A673 (cell line): ENCODE measurements at regions not wholly inside any gene's neighbourhood (a gene's known extent, or its start where the extent isn't known, plus 50 kb on each side); places are given as distances from the start of the nearest gene placed in this dataset.

Experiments used
- BruUV-seq: library from RNA; stranded (reverse); fragments of 400-500 nt; replicated peaks from 2 replicates; lab custom pipeline; 2021; lab: Mats Ljungman, UMichigan
- CTCF ChIA-PET: fragments of 300-600 bp; sonication (Branson Sonifier 250); formaldehyde crosslinking; loops from one replicate; lab custom pipeline; 2022; ENCODE audit warnings: antibody characterized with exemption; lab: Charles Lee
- POLR2A ChIA-PET: fragments of 300-600 bp; sonication (Branson Sonifier 250); formaldehyde crosslinking; loops from one replicate; lab custom pipeline; 2022; ENCODE audit warnings: antibody characterized with exemption; ENCODE audit not compliant: low non-redundant PET; lab: Charles Lee
- DNase-seq: peaks from one replicate; pipeline ENCODE4 v3.0.0-alpha.2; 2015; ENCODE audit warnings: low spot score
- H3K27ac ChIP-seq: fragments of 200-600 bp; sonication (generic); 2 replicates; pipeline ENCODE4 v1.5.1; 2016; ENCODE audit warnings: mixed run types, low read depth, mild to moderate bottlenecking, mixed read lengths, antibody characterized with exemption, low read length; ENCODE audit not compliant: poor library complexity, severe bottlenecking
- H3K27me3 ChIP-seq: fragments of 200-600 bp; sonication (generic); replicated peaks from 2 replicates; pipeline ENCODE4 v1.6.1; 2017; ENCODE audit warnings: mixed run types, low read depth, mild to moderate bottlenecking, mixed read lengths, antibody characterized with exemption, low read length; ENCODE audit not compliant: insufficient read depth, poor library complexity
- H3K36me3 ChIP-seq: fragments of 200-600 bp; sonication (generic); 2 replicates; pipeline ENCODE4 v1.6.1; 2016; ENCODE audit warnings: mixed run types, mild to moderate bottlenecking, mixed read lengths, antibody characterized with exemption, low read length; ENCODE audit not compliant: insufficient read depth, poor library complexity, severe bottlenecking
- H3K4me1 ChIP-seq: fragments of 200-600 bp; sonication (generic); 2 replicates; pipeline ENCODE4 v1.6.1; 2017; ENCODE audit warnings: mixed run types, mild to moderate bottlenecking, mixed read lengths, antibody characterized with exemption, low read length; ENCODE audit not compliant: insufficient read depth, poor library complexity, severe bottlenecking
- H3K4me3 ChIP-seq: fragments of 200-600 bp; sonication (generic); 2 replicates; pipeline ENCODE4 v1.5.1; 2016; ENCODE audit warnings: low read depth, mixed run types, mild to moderate bottlenecking, mixed read lengths, low read length; ENCODE audit not compliant: poor library complexity, severe bottlenecking
- H3K9me3 ChIP-seq: fragments of 200-600 bp; sonication (generic); 2 replicates; pipeline ENCODE4 v1.6.1; 2016; ENCODE audit warnings: mixed run types, low read depth, mild to moderate bottlenecking, mixed read lengths, antibody characterized with exemption, low read length; ENCODE audit not compliant: poor library complexity, severe bottlenecking
- EZH2 ChIP-seq: fragments of 200-600 bp; sonication (generic); IDR thresholded peaks from 2 replicates; pipeline ENCODE4 v1.6.1; 2017; ENCODE audit warnings: borderline replicate concordance, low read depth, mild to moderate bottlenecking, mixed read lengths, antibody characterized with exemption, low read length; ENCODE audit not compliant: poor library complexity, severe bottlenecking
- intact Hi-C: fragments of 100-400 bp; cut with micrococcal nuclease; formaldehyde crosslinking; loops from one replicate; pipeline ENCODE4 v1.10.0; 2022; ENCODE audit not compliant: unreplicated experiment
- TF ChIP-seq, protein P1 (sequence below): fragments of 300-800, 200-600 bp; sonication (generic); conservative IDR thresholded peaks from 2 replicates; pipeline ENCODE4 v1.5.1; 2017; ENCODE audit warnings: low read depth, mild to moderate bottlenecking, antibody characterized with exemption, low read length, moderate library complexity, mixed read lengths

DNA sequence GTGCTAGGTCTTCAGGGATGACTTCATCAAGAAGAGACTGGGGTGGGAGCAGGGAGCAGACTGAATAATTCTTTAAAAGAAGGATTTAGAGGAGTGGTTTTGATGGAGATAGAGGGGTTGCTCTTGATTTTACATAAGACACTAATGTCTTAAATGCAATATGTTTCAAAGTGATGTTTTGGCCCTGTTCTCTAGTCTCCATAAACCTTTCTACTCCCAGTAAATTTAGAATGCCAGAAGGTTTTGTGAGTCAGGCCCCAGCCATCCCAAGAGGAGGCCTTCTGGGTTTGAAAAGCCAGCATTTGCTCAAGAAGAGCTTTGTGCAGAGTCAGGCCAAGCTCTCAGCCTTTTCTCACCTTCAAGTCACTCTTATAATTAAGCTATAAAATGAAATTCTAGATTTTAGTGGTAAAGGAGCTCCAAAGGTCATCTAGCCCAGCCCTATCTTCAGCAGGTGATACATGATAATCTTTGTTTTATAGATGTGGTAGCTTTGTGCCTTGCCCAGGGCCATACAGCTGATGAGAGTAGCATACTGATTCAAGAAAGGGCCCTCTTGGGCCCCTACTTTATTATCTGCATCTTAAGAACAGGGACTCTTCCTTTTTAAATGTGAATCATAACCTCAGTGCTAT, 122.8 kb upstream of the MTNR1B start:
- no peaks in the 10 kb centered on the region for H3K27me3 ChIP-seq
- intact Hi-C loops: no loop called here
- no peak for DNase-seq
- ChIA-PET CTCF (no interaction called here), POLR2A (no interaction called here)
- no peak overlapping the region for H3K4me3 ChIP-seq
- H3K27ac ChIP-seq: no peak overlapping the region
- BruUV-seq: no TSS peak
- TF ChIP-seq, protein P1, sequence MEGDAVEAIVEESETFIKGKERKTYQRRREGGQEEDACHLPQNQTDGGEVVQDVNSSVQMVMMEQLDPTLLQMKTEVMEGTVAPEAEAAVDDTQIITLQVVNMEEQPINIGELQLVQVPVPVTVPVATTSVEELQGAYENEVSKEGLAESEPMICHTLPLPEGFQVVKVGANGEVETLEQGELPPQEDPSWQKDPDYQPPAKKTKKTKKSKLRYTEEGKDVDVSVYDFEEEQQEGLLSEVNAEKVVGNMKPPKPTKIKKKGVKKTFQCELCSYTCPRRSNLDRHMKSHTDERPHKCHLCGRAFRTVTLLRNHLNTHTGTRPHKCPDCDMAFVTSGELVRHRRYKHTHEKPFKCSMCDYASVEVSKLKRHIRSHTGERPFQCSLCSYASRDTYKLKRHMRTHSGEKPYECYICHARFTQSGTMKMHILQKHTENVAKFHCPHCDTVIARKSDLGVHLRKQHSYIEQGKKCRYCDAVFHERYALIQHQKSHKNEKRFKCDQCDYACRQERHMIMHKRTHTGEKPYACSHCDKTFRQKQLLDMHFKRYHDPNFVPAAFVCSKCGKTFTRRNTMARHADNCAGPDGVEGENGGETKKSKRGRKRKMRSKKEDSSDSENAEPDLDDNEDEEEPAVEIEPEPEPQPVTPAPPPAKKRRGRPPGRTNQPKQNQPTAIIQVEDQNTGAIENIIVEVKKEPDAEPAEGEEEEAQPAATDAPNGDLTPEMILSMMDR: no peak
- TF ChIP-seq EZH2: no peak
- no peaks in the 10 kb centered on the region for H3K4me1 ChIP-seq
- no peaks in the 10 kb centered on the region for H3K36me3 ChIP-seq
- no peaks in the 10 kb centered on the region for H3K9me3 ChIP-seq

DNA sequence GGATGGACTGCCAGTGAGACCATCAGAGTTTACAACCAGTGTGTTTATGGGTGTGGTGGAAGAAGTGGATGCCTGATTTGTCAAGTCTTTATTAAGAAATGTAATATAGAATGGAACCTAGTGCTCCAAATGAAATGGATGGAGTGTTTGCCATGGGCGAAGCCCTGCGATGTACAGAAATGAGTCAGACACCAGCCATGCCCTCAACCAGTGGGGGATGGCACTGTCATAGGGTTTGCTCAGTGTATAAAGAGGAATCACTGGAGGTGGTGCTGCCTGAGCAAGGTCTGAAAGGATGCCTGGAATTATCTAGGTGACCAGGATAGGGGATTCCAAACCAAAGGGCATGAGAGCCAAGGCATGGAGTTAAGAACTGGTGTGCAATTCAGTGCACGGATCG, 120.9 kb upstream of the MTNR1B start:
- CTCF ChIA-PET: no interaction called here
- POLR2A ChIA-PET: no interaction called here
- no peak overlapping the region for H3K4me3 ChIP-seq
- BruUV-seq: no TSS peak
- no peak for TF ChIP-seq EZH2
- TF ChIP-seq, protein P1: no peak
- no peak for DNase-seq
- intact Hi-C loops: no loop called here
- no peaks in the 10 kb centered on the region for H3K36me3 ChIP-seq
- no peaks in the 10 kb centered on the region for H3K4me1 ChIP-seq
- H3K27ac ChIP-seq: no peak overlapping the region
- no peaks in the 10 kb centered on the region for H3K9me3 ChIP-seq
- H3K27me3 ChIP-seq: no peaks in the 10 kb centered on the region

GRCh38 chr11:92850296-92850826, 119.1 kb upstream of the MTNR1B start:
- Histone ChIP-seq H3K36me3 (no peaks in the 10 kb centered on the region), H3K4me3 (no peak overlapping the region), H3K27me3 (no peaks in the 10 kb centered on the region), H3K9me3 (no peaks in the 10 kb centered on the region), H3K4me1 (peaks cover 6% of the 10 kb centered on the region), H3K27ac (no peak overlapping the region)
- no peak for DNase-seq
- POLR2A ChIA-PET: no interaction called here
- no TSS peak for BruUV-seq
- intact Hi-C loops: no loop called here
- CTCF ChIA-PET: no interaction called here
- TF ChIP-seq, protein P1: no peak
- no peak for TF ChIP-seq EZH2
